Fibroblast of skin of right biceps (primary cell): ENCODE measurements at regions not wholly inside any gene's neighbourhood (a gene's known extent, or its start where the extent isn't known, plus 50 kb on each side); places are given as distances from the start of the nearest gene placed in this dataset.
A peak's percentile ranks its signal among the peaks of the same experiment; 100 is the strongest.

Experiments
- DNase-seq: peaks from one replicate; pipeline ENCODE4 v3.0.0-alpha.2; 2013

GRCh38 chr7:35437619-35438275, 183.8 kb upstream of the TBX20 start:
- DNase-seq = no peak

GRCh38 chr7:35436452-35436851, 182.6 kb upstream of the TBX20 start:
- no peak for DNase-seq

- peak; percentile 3 for DNase-seq
These were observed 176.8 kb upstream of the TBX20 start for GRCh38 chr7:35430547-35431153.

GRCh38 chr7:35424869-35425495, 171.1 kb upstream of the TBX20 start:
- DNase-seq = peak; percentile 44

- DNase-seq = no peak
These were observed 170.5 kb upstream of the TBX20 start for GRCh38 chr7:35424440-35424839.

- DNase-seq = no peak
These were observed 168.8 kb upstream of the TBX20 start for GRCh38 chr7:35422715-35423114.

- DNase-seq = no peak
These were observed 166.8 kb upstream of the TBX20 start for GRCh38 chr7:35420656-35421055.

GRCh38 chr7:35419391-35419755, 165.5 kb upstream of the TBX20 start:
- no peak for DNase-seq

- no peak for DNase-seq
These were observed 165.0 kb upstream of the TBX20 start for GRCh38 chr7:35418716-35419390.

GRCh38 chr7:35416568-35416967, 162.7 kb upstream of the TBX20 start:
- DNase-seq = no peak

GRCh38 chr7:35415411-35415822, 161.5 kb upstream of the TBX20 start:
- no peak for DNase-seq

- no peak for DNase-seq
These were observed 157.4 kb upstream of the TBX20 start for GRCh38 chr7:35411331-35411730.

- no peak for DNase-seq
These were observed 151.6 kb upstream of the TBX20 start for GRCh38 chr7:35405461-35405860.

- DNase-seq = no peak
These were observed 147.4 kb upstream of the TBX20 start for GRCh38 chr7:35401217-35401879.

- no peak for DNase-seq
These were observed 145.9 kb upstream of the TBX20 start for GRCh38 chr7:35399840-35400239.

- DNase-seq = no peak
These were observed 145.3 kb upstream of the TBX20 start for GRCh38 chr7:35399216-35399615.

- DNase-seq = no peak
These were observed 144.6 kb upstream of the TBX20 start for GRCh38 chr7:35398518-35398917.

- DNase-seq = no peak
These were observed 136.2 kb upstream of the TBX20 start for GRCh38 chr7:35390146-35390545.

- no peak for DNase-seq
These were observed 135.7 kb upstream of the TBX20 start for GRCh38 chr7:35389636-35390035.

- DNase-seq = no peak
These were observed 133.2 kb upstream of the TBX20 start for GRCh38 chr7:35386816-35387706.

- DNase-seq = no peak
These were observed 132.3 kb upstream of the TBX20 start for GRCh38 chr7:35386082-35386815.
